GM23338 (cell line): ENCODE measurements at regions not wholly inside any gene's neighbourhood (a gene's known extent, or its start where the extent isn't known, plus 50 kb on each side); places are given as distances from the start of the nearest gene placed in this dataset.

Source experiments
- CREB1 ChIP-seq: fragments of 250-450 bp; sonication (Bioruptor Pico); IDR thresholded peaks from 2 replicates; pipeline ENCODE4 v1.5.0; 2020; ENCODE audit warnings: low read depth, mild to moderate bottlenecking, moderate library complexity
- CTCF ChIP-seq, 2 experiments: fragments of 200-600 bp in 1 of 2; sonication (generic) in 1 of 2; conservative IDR thresholded peaks; 2 replicates each; pipeline versions ENCODE4 v1.5.1 to v1.6.1; 2016 to 2017; ENCODE audit warnings: antibody characterized with exemption in 2 of 2, low read depth in 2 of 2, mild to moderate bottlenecking in 2 of 2, moderate library complexity in 1 of 2
- EZH2 ChIP-seq: fragments of 200-600 bp; sonication (generic); IDR thresholded peaks from one replicate; pipeline ENCODE4 v1.8.0; 2017; ENCODE audit warnings: antibody characterized with exemption, mild to moderate bottlenecking, low read depth; ENCODE audit not compliant: unreplicated experiment
- POLR2AphosphoS5 ChIP-seq: IDR thresholded peaks from 2 replicates; pipeline ENCODE4 v1.6.1; 2016; ENCODE audit warnings: antibody characterized with exemption, low read depth
- TF ChIP-seq, protein P1 (sequence below): IDR thresholded peaks from one replicate; pipeline ENCODE4 v1.6.1; 2018; ENCODE audit warnings: antibody characterized with exemption; ENCODE audit not compliant: unreplicated experiment

DNA sequence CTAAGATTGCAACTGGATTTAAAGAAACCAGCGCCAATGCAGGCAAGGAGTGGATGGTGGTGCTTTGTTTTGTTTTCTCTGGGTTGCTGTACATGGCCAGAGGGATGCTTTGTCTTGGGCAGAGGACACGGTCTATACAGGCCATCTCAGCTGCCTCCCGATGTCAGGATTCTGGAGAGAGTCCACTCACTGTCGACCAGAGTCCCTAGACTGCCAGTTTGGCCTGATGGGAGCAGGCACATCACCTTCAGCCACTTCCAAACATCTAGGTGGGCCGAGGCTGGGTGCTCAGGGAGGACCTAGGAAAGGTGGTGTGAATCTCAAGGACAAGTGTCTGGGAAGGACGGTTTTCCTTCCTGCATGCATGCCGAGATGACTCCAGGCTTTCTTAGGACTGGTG, 152.1 kb downstream of the BUB3 start:
- TF ChIP-seq, protein P1, sequence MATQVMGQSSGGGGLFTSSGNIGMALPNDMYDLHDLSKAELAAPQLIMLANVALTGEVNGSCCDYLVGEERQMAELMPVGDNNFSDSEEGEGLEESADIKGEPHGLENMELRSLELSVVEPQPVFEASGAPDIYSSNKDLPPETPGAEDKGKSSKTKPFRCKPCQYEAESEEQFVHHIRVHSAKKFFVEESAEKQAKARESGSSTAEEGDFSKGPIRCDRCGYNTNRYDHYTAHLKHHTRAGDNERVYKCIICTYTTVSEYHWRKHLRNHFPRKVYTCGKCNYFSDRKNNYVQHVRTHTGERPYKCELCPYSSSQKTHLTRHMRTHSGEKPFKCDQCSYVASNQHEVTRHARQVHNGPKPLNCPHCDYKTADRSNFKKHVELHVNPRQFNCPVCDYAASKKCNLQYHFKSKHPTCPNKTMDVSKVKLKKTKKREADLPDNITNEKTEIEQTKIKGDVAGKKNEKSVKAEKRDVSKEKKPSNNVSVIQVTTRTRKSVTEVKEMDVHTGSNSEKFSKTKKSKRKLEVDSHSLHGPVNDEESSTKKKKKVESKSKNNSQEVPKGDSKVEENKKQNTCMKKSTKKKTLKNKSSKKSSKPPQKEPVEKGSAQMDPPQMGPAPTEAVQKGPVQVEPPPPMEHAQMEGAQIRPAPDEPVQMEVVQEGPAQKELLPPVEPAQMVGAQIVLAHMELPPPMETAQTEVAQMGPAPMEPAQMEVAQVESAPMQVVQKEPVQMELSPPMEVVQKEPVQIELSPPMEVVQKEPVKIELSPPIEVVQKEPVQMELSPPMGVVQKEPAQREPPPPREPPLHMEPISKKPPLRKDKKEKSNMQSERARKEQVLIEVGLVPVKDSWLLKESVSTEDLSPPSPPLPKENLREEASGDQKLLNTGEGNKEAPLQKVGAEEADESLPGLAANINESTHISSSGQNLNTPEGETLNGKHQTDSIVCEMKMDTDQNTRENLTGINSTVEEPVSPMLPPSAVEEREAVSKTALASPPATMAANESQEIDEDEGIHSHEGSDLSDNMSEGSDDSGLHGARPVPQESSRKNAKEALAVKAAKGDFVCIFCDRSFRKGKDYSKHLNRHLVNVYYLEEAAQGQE, result no peak
- TF ChIP-seq CTCF (conservative IDR thresholded peaks at IDR 0.05; ENCODE audit: low read depth in 2 of 2) (no peak), EZH2 (no peak), POLR2AphosphoS5 (no peak), CREB1 (CRISPR knock-in tag) (no peak)
